OCI-LY7 (cell line): ENCODE measurements at regions not wholly inside any gene's neighbourhood (a gene's known extent, or its start where the extent isn't known, plus 50 kb on each side); places are given as distances from the start of the nearest gene placed in this dataset.

Experiments
- BruUV-seq: library from RNA; stranded (reverse); fragments of 400-500 nt; replicated peaks from 2 replicates; lab custom pipeline; 2021; lab: Mats Ljungman, UMichigan
- CTCF ChIA-PET: fragments of 300-600 bp; sonication (Branson Sonifier 250); formaldehyde crosslinking; loops from one replicate; lab custom pipeline; 2022; ENCODE audit warnings: antibody characterized with exemption; ENCODE audit not compliant: unreplicated experiment; lab: Charles Lee
- POLR2A ChIA-PET: fragments of 300-600 bp; sonication (Branson Sonifier 250); formaldehyde crosslinking; loops from one replicate; lab custom pipeline; 2022; ENCODE audit warnings: antibody characterized with exemption; lab: Charles Lee
- DNase-seq: peaks from one replicate; pipeline ENCODE4 v3.0.0-alpha.2; 2015; ENCODE audit warnings: low spot score
- H2AFZ ChIP-seq: fragments of 200-600 bp; sonication (generic), shearing (Covaris generic); 2 replicates; pipeline ENCODE4 v1.6.1; 2014; ENCODE audit warnings: mild to moderate bottlenecking, antibody characterized with exemption, low read length, moderate library complexity
- H3K27ac ChIP-seq: fragments of 200-600 bp; sonication (generic); 2 replicates; pipeline ENCODE4 v1.5.1; 2014; ENCODE audit warnings: mixed run types, low read depth, mild to moderate bottlenecking, moderate library complexity, low read length, inconsistent platforms; ENCODE audit not compliant: poor library complexity, severe bottlenecking
- H3K36me3 ChIP-seq: fragments of 200-600 bp; sonication (generic); 2 replicates; pipeline ENCODE4 v1.6.1; 2014; ENCODE audit warnings: mild to moderate bottlenecking, antibody characterized with exemption, low read length, moderate library complexity, mixed read lengths; ENCODE audit not compliant: insufficient read depth
- H3K4me1 ChIP-seq: fragments of 200-600 bp; sonication (generic); 2 replicates; pipeline ENCODE4 v1.5.1; 2014; ENCODE audit warnings: mild to moderate bottlenecking, low read length; ENCODE audit not compliant: insufficient read depth, poor library complexity, severe bottlenecking
- H3K4me2 ChIP-seq: fragments of 200-600 bp; sonication (generic); 2 replicates; pipeline ENCODE4 v1.6.1; 2014; ENCODE audit warnings: mild to moderate bottlenecking, low read length
- H3K4me3 ChIP-seq: fragments of 200-600 bp; sonication (generic); 2 replicates; pipeline ENCODE4 v1.5.1; 2014; ENCODE audit warnings: mild to moderate bottlenecking, low read depth, low read length; ENCODE audit not compliant: poor library complexity, severe bottlenecking
- H3K79me2 ChIP-seq: fragments of 200-600 bp; sonication (generic); 2 replicates; pipeline ENCODE4 v1.6.1; 2016; ENCODE audit warnings: low read depth, mild to moderate bottlenecking, low read length, moderate library complexity, mixed read lengths; ENCODE audit not compliant: insufficient read depth
- H3K9me2 ChIP-seq: fragments of 200-600 bp; sonication (generic); 2 replicates; pipeline ENCODE4 v1.6.1; 2016; ENCODE audit warnings: mild to moderate bottlenecking, low read length, mixed read lengths; ENCODE audit not compliant: insufficient read depth
- H3K9me3 ChIP-seq: fragments of 200-600 bp; sonication (generic); 2 replicates; pipeline ENCODE4 v1.6.1; 2014; ENCODE audit warnings: mild to moderate bottlenecking, mixed run types, low read length, mixed read lengths
- H4K20me1 ChIP-seq: fragments of 200-600 bp; sonication (generic); 2 replicates; pipeline ENCODE4 v1.6.1; 2014; ENCODE audit warnings: mild to moderate bottlenecking, antibody characterized with exemption, low read length, moderate library complexity, mixed read lengths; ENCODE audit not compliant: insufficient read depth
- CTCF ChIP-seq: fragments of 200-600 bp; sonication (generic); conservative IDR thresholded peaks from 2 replicates; pipeline ENCODE4 v1.5.1; 2014; ENCODE audit warnings: mild to moderate bottlenecking, antibody characterized with exemption, low read length, moderate library complexity, mixed read lengths
- EZH2phosphoT487 ChIP-seq: fragments of 200-600 bp; sonication (generic); IDR thresholded peaks from 2 replicates; pipeline ENCODE4 v1.6.1; 2018; ENCODE audit warnings: low read depth, borderline replicate concordance, mild to moderate bottlenecking, mixed run types, antibody characterized with exemption, low read length, moderate library complexity, mixed read lengths
- intact Hi-C: fragments of 100-400 bp; cut with micrococcal nuclease; formaldehyde crosslinking; loops from one replicate; pipeline ENCODE4 v1.10.0; 2022; ENCODE audit not compliant: unreplicated experiment

- no peaks in the 10 kb centered on the region for H3K36me3 ChIP-seq
- H4K20me1 ChIP-seq: no peaks in the 10 kb centered on the region
- POLR2A ChIA-PET: no interaction called here
- no peak overlapping the region for H3K4me3 ChIP-seq
- no peaks in the 10 kb centered on the region for H3K9me2 ChIP-seq
- H3K4me2 ChIP-seq: no peak overlapping the region
- intact Hi-C loops: no loop called here
- no peak overlapping the region for H3K27ac ChIP-seq
- no peaks in the 10 kb centered on the region for H3K79me2 ChIP-seq
- H3K9me3 ChIP-seq: no peaks in the 10 kb centered on the region
- no peak for TF ChIP-seq CTCF
- no peak for TF ChIP-seq EZH2phosphoT487
- no peak overlapping the region for H2AFZ ChIP-seq
- no peaks in the 10 kb centered on the region for H3K4me1 ChIP-seq
- no peak for DNase-seq
- CTCF ChIA-PET: no interaction called here
- no TSS peak for BruUV-seq
Observed at GRCh38 chr2:9693646-9694045, 62.8 kb upstream of the YWHAQ start.

- Histone ChIP-seq H2AFZ (no peak overlapping the region), H3K9me3 (no peaks in the 10 kb centered on the region), H3K27ac (no peak overlapping the region), H3K4me2 (no peak overlapping the region), H3K4me3 (no peak overlapping the region), H4K20me1 (no peaks in the 10 kb centered on the region), H3K4me1 (no peaks in the 10 kb centered on the region), H3K79me2 (no peaks in the 10 kb centered on the region), H3K36me3 (no peaks in the 10 kb centered on the region), H3K9me2 (no peaks in the 10 kb centered on the region)
- POLR2A ChIA-PET: interaction anchor here (0.6 kb wide), 3 partner anchors 24 to 653 kb away, joined by 3 to 5 read pairs (median 5); no protein-coding TSS in a partner anchor
- no peak for TF ChIP-seq CTCF
- TF ChIP-seq EZH2phosphoT487: no peak
- intact Hi-C loops: no loop called here
- no TSS peak for BruUV-seq
- CTCF ChIA-PET: no interaction called here
- no peak for DNase-seq
Observed at GRCh38 chr2:9694661-9695234, 64.0 kb upstream of the YWHAQ start.

GRCh38 chr2:9695941-9696340 lies 65.1 kb upstream of the YWHAQ start:
- DNase-seq: no peak
- Histone ChIP-seq H4K20me1 (no peaks in the 10 kb centered on the region), H3K9me2 (no peaks in the 10 kb centered on the region), H3K4me1 (no peaks in the 10 kb centered on the region), H3K4me3 (no peak overlapping the region), H2AFZ (no peak overlapping the region), H3K79me2 (no peaks in the 10 kb centered on the region), H3K4me2 (no peak overlapping the region), H3K9me3 (no peaks in the 10 kb centered on the region), H3K27ac (no peak overlapping the region), H3K36me3 (no peaks in the 10 kb centered on the region)
- no TSS peak for BruUV-seq
- ChIA-PET POLR2A (interaction anchor here (0.6 kb wide), 1 partner anchor 12 kb away, joined by 3 read pairs; no protein-coding TSS in a partner anchor), CTCF (no interaction called here)
- intact Hi-C loops: no loop called here
- no peak for TF ChIP-seq CTCF
- TF ChIP-seq EZH2phosphoT487: no peak
